Thyroid gland (tissue), 4 donors: ENCODE measurements at regions not wholly inside any gene's neighbourhood (a gene's known extent, or its start where the extent isn't known, plus 50 kb on each side); places are given as distances from the start of the nearest gene placed in this dataset.

Source experiments
- POLR2A ChIP-seq, 2 donors: fragments of 450-650 bp; IDR thresholded peaks; one replicate each; pipeline ENCODE4 v1.6.1; 2017; ENCODE audit warnings: antibody characterized with exemption in 2 of 2, mild to moderate bottlenecking in 2 of 2, moderate library complexity in 1 of 2
- TF ChIP-seq, protein P1 (sequence below), 6 experiments: fragments of 200-600 bp in 3 of 6; fragments of 450-650 bp in 3 of 6; sonication (generic) in 3 of 6; IDR thresholded peaks; one replicate each; pipeline ENCODE4 v1.5.1; 2016 to 2019; ENCODE audit warnings: antibody characterized with exemption in 6 of 6, mild to moderate bottlenecking in 2 of 6, inconsistent platforms in 1 of 6, moderate library complexity in 1 of 6

DNA sequence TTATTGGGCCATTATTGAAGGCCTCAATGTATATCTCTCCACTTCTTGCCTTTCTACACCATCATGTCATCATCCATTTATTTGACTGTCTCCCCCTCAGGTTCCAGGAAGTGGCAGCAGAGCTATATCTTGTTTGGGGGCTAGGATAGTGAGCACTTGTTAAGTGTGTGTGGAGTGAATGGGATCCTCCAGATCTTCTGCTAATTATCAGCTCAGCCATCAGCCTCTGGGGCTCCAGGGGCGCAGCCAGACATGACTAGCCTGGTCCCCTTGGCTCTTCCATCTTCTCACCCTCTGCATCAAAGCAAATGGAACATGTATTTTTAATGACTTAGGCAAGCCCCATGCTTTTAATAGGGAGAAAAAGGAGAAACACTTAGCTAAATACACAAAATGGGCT is 176.5 kb downstream of the ARHGAP12 start:
- TF ChIP-seq, protein P1, sequence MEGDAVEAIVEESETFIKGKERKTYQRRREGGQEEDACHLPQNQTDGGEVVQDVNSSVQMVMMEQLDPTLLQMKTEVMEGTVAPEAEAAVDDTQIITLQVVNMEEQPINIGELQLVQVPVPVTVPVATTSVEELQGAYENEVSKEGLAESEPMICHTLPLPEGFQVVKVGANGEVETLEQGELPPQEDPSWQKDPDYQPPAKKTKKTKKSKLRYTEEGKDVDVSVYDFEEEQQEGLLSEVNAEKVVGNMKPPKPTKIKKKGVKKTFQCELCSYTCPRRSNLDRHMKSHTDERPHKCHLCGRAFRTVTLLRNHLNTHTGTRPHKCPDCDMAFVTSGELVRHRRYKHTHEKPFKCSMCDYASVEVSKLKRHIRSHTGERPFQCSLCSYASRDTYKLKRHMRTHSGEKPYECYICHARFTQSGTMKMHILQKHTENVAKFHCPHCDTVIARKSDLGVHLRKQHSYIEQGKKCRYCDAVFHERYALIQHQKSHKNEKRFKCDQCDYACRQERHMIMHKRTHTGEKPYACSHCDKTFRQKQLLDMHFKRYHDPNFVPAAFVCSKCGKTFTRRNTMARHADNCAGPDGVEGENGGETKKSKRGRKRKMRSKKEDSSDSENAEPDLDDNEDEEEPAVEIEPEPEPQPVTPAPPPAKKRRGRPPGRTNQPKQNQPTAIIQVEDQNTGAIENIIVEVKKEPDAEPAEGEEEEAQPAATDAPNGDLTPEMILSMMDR (IDR thresholded peaks at IDR 0.05), result no peak
- no peak for TF ChIP-seq POLR2A (IDR thresholded peaks at IDR 0.05)
